ENCODE measurements at regions not wholly inside any gene's neighbourhood (a gene's known extent, or its start where the extent isn't known, plus 50 kb on each side); places are given as distances from the start of the nearest gene placed in this dataset.

GRCh38 chr3:135490219-135490915, 475.2 kb upstream of the PPP2R3A start:
- POLR2A ChIA-PET, result no interaction called here
- Histone ChIP-seq H3K9me3 (ENCODE audit: control insufficient read depth in 2 of 3, low read length in 3 of 3) (no peaks in the 10 kb centered on the region), H3K4me1 (ENCODE audit: control insufficient read depth in 2 of 2, insufficient read depth in 2 of 2, low read length in 2 of 2) (no peaks in the 10 kb centered on the region), H3K27ac (ENCODE audit: low read depth, low read length) (no peak overlapping the region), H3K4me3 (ENCODE audit: low read length) (no peak overlapping the region), H3K36me3 (ENCODE audit: control insufficient read depth in 2 of 3, insufficient read depth in 3 of 3, low read length in 3 of 3) (no peaks in the 10 kb centered on the region), H3K27me3 (ENCODE audit: control insufficient read depth in 2 of 2, insufficient read depth in 2 of 2, low read length in 2 of 2) (no peaks in the 10 kb centered on the region)
- Mint-ChIP-seq H3K27ac (no peak overlapping the region), H3K27me3 (peaks cover 0 to 6% (median 0%) of the 10 kb centered on the region in 5 donors), H3K9me3 (peaks cover 0 to 10% (median 0%) of the 10 kb centered on the region in 11 donors), H3K4me3 (no peak overlapping the region), H3K4me1 (no peaks in the 10 kb centered on the region), H3K36me3 (no peaks in the 10 kb centered on the region)
- intact Hi-C loops (cut with micrococcal nuclease), result no loop called here
- CTCF ChIA-PET, result no interaction called here
- ATAC-seq (no peak), DNase-seq (no peak)

GRCh38 chr3:135491491-135492205, 473.9 kb upstream of the PPP2R3A start:
- Histone ChIP-seq H3K4me1 (ENCODE audit: control insufficient read depth in 2 of 2, insufficient read depth in 2 of 2, low read length in 2 of 2) (no peaks in the 10 kb centered on the region), H3K27me3 (ENCODE audit: control insufficient read depth in 2 of 2, insufficient read depth in 2 of 2, low read length in 2 of 2) (no peaks in the 10 kb centered on the region), H3K27ac (ENCODE audit: low read depth, low read length) (no peak overlapping the region), H3K4me3 (ENCODE audit: low read length) (no peak overlapping the region), H3K9me3 (ENCODE audit: control insufficient read depth in 2 of 3, low read length in 3 of 3) (no peaks in the 10 kb centered on the region), H3K36me3 (ENCODE audit: control insufficient read depth in 2 of 3, insufficient read depth in 3 of 3, low read length in 3 of 3) (no peaks in the 10 kb centered on the region)
- no peaks in the 10 kb centered on the region for H3K36me3 Mint-ChIP-seq
- intact Hi-C loops (cut with micrococcal nuclease), result no loop called here
- H3K27me3 Mint-ChIP-seq, result peaks cover 0 to 6% (median 0%) of the 10 kb centered on the region in 5 donors
- ATAC-seq (no peak), DNase-seq (no peak)
- POLR2A ChIA-PET, result no interaction called here
- H3K4me3 Mint-ChIP-seq, result no peak overlapping the region
- H3K4me1 Mint-ChIP-seq, result no peaks in the 10 kb centered on the region
- peaks cover 0 to 10% (median 0%) of the 10 kb centered on the region in 11 donors for H3K9me3 Mint-ChIP-seq
- no peak overlapping the region for H3K27ac Mint-ChIP-seq
- CTCF ChIA-PET, result no interaction called here

GRCh38 chr3:135495891-135496290, 469.6 kb upstream of the PPP2R3A start:
- H3K27ac Mint-ChIP-seq, result no peak overlapping the region
- no peak overlapping the region for H3K27ac ChIP-seq (ENCODE audit: low read depth, low read length)
- H3K9me3 ChIP-seq (ENCODE audit: control insufficient read depth in 2 of 3, low read length in 3 of 3), result no peaks in the 10 kb centered on the region
- H3K4me3 ChIP-seq (ENCODE audit: low read length), result no peak overlapping the region
- no peaks in the 10 kb centered on the region for H3K4me1 ChIP-seq (ENCODE audit: control insufficient read depth in 2 of 2, insufficient read depth in 2 of 2, low read length in 2 of 2)
- H3K9me3 Mint-ChIP-seq, result peaks cover 0 to 7% (median 0%) of the 10 kb centered on the region in 11 donors
- DNase-seq, result no peak
- intact Hi-C loops (cut with micrococcal nuclease), result no loop called here
- no peaks in the 10 kb centered on the region for H3K36me3 ChIP-seq (ENCODE audit: control insufficient read depth in 2 of 3, insufficient read depth in 3 of 3, low read length in 3 of 3)
- H3K36me3 Mint-ChIP-seq, result no peaks in the 10 kb centered on the region
- no peak overlapping the region for H3K4me3 Mint-ChIP-seq
- POLR2A ChIA-PET, result no interaction called here
- no peak for ATAC-seq
- CTCF ChIA-PET, result no interaction called here
- no peaks in the 10 kb centered on the region for H3K4me1 Mint-ChIP-seq
- H3K27me3 ChIP-seq (ENCODE audit: control insufficient read depth in 2 of 2, insufficient read depth in 2 of 2, low read length in 2 of 2), result no peaks in the 10 kb centered on the region
- peaks cover 0 to 6% (median 0%) of the 10 kb centered on the region in 5 donors for H3K27me3 Mint-ChIP-seq

GRCh38 chr3:135497979-135498378, 467.5 kb upstream of the PPP2R3A start:
- ChIA-PET CTCF (no interaction called here), POLR2A (no interaction called here)
- Mint-ChIP-seq H3K4me3 (no peak overlapping the region), H3K9me3 (peaks cover 0 to 6% (median 0%) of the 10 kb centered on the region in 11 donors), H3K36me3 (no peaks in the 10 kb centered on the region), H3K27ac (no peak overlapping the region), H3K27me3 (peaks cover 0 to 5% (median 0%) of the 10 kb centered on the region in 5 donors), H3K4me1 (no peaks in the 10 kb centered on the region)
- no peak overlapping the region for H3K27ac ChIP-seq (ENCODE audit: low read depth, low read length)
- no peaks in the 10 kb centered on the region for H3K4me1 ChIP-seq (ENCODE audit: control insufficient read depth in 2 of 2, insufficient read depth in 2 of 2, low read length in 2 of 2)
- DNase-seq (no peak), ATAC-seq (no peak)
- intact Hi-C loops (cut with micrococcal nuclease), result no loop called here
- no peak overlapping the region for H3K4me3 ChIP-seq (ENCODE audit: low read length)
- H3K27me3 ChIP-seq (ENCODE audit: control insufficient read depth in 2 of 2, insufficient read depth in 2 of 2, low read length in 2 of 2), result no peaks in the 10 kb centered on the region
- no peaks in the 10 kb centered on the region for H3K36me3 ChIP-seq (ENCODE audit: control insufficient read depth in 2 of 3, insufficient read depth in 3 of 3, low read length in 3 of 3)
- no peaks in the 10 kb centered on the region for H3K9me3 ChIP-seq (ENCODE audit: control insufficient read depth in 2 of 3, low read length in 3 of 3)

GRCh38 chr3:135499426-135499825, 466.1 kb upstream of the PPP2R3A start:
- intact Hi-C loops (cut with micrococcal nuclease), result no loop called here
- no peaks in the 10 kb centered on the region for H3K27me3 ChIP-seq (ENCODE audit: control insufficient read depth in 2 of 2, insufficient read depth in 2 of 2, low read length in 2 of 2)
- no peaks in the 10 kb centered on the region for H3K36me3 ChIP-seq (ENCODE audit: control insufficient read depth in 2 of 3, insufficient read depth in 3 of 3, low read length in 3 of 3)
- H3K9me3 ChIP-seq (ENCODE audit: control insufficient read depth in 2 of 3, low read length in 3 of 3), result no peaks in the 10 kb centered on the region
- H3K27ac ChIP-seq (ENCODE audit: low read depth, low read length), result no peak overlapping the region
- DNase-seq, result no peak
- POLR2A ChIA-PET, result no interaction called here
- H3K27me3 Mint-ChIP-seq, result peaks cover 0 to 14% (median 0%) of the 10 kb centered on the region in 5 donors
- CTCF ChIA-PET, result no interaction called here
- no peak overlapping the region for H3K27ac Mint-ChIP-seq
- H3K36me3 Mint-ChIP-seq, result no peaks in the 10 kb centered on the region
- H3K4me1 ChIP-seq (ENCODE audit: control insufficient read depth in 2 of 2, insufficient read depth in 2 of 2, low read length in 2 of 2), result no peaks in the 10 kb centered on the region
- peaks cover 0 to 11% (median 2%) of the 10 kb centered on the region in 11 donors for H3K9me3 Mint-ChIP-seq
- H3K4me1 Mint-ChIP-seq, result no peaks in the 10 kb centered on the region
- H3K4me3 ChIP-seq (ENCODE audit: low read length), result no peak overlapping the region
- no peak for ATAC-seq
- no peak overlapping the region for H3K4me3 Mint-ChIP-seq

- Mint-ChIP-seq H3K27me3 (peaks cover 0 to 19% (median 0%) of the 10 kb centered on the region in 5 donors), H3K9me3 (peaks cover 0 to 10% (median 2%) of the 10 kb centered on the region in 11 donors), H3K36me3 (no peaks in the 10 kb centered on the region), H3K27ac (no peak overlapping the region), H3K4me1 (no peaks in the 10 kb centered on the region), H3K4me3 (no peak overlapping the region)
- Histone ChIP-seq H3K4me1 (ENCODE audit: control insufficient read depth in 2 of 2, insufficient read depth in 2 of 2, low read length in 2 of 2) (no peaks in the 10 kb centered on the region), H3K27ac (ENCODE audit: low read depth, low read length) (no peak overlapping the region), H3K27me3 (ENCODE audit: control insufficient read depth in 2 of 2, insufficient read depth in 2 of 2, low read length in 2 of 2) (no peaks in the 10 kb centered on the region), H3K36me3 (ENCODE audit: control insufficient read depth in 2 of 3, insufficient read depth in 3 of 3, low read length in 3 of 3) (no peaks in the 10 kb centered on the region), H3K4me3 (ENCODE audit: low read length) (no peak overlapping the region), H3K9me3 (ENCODE audit: control insufficient read depth in 2 of 3, low read length in 3 of 3) (no peaks in the 10 kb centered on the region)
- CTCF ChIA-PET, result no interaction called here
- intact Hi-C loops (cut with micrococcal nuclease), result no loop called here
- ATAC-seq, result no peak
- POLR2A ChIA-PET, result no interaction called here
- no peak for DNase-seq
Observed at GRCh38 chr3:135500034-135500433, 465.5 kb upstream of the PPP2R3A start.

All from naive thymus-derived CD4-positive, alpha-beta T cell (primary cell).